Ureter (tissue), 1 donor: ENCODE measurements at regions not wholly inside any gene's neighbourhood (a gene's known extent, or its start where the extent isn't known, plus 50 kb on each side); places are given as distances from the start of the nearest gene placed in this dataset.
A peak's percentile ranks its signal among the peaks of the same experiment; 100 is the strongest.

Experiments used
- DNase-seq: peaks from one replicate; pipeline ENCODE4 v3.0.0-alpha.2; 2020; ENCODE audit warnings: low spot score
- donor health status: DM: yes; HTN: yes; CAD: no.

GRCh38 chr10:30118590-30118989 lies 59.2 kb upstream of the JCAD start:
- DNase-seq = no peak

GRCh38 chr10:30117812-30118501 lies 58.6 kb upstream of the JCAD start:
- DNase-seq = no peak

- DNase-seq = peak; percentile 45
Observed at GRCh38 chr10:30116041-30116491, 56.7 kb upstream of the JCAD start.

- DNase-seq = no peak
Observed at GRCh38 chr10:30115626-30115940, 56.2 kb upstream of the JCAD start.

- no peak for DNase-seq
Observed at GRCh38 chr10:30114881-30115625, 55.7 kb upstream of the JCAD start.

- DNase-seq = no peak
Observed at GRCh38 chr10:30114401-30114800, 55.0 kb upstream of the JCAD start.

- no peak for DNase-seq
Observed at GRCh38 chr10:30111340-30112022, 52.1 kb upstream of the JCAD start.
